Left kidney (tissue), 1 donor: ENCODE measurements at regions not wholly inside any gene's neighbourhood (a gene's known extent, or its start where the extent isn't known, plus 50 kb on each side); places are given as distances from the start of the nearest gene placed in this dataset.

Source experiments
- DNase-seq: peaks from one replicate; pipeline ENCODE4 v3.0.0-alpha.2; 2013

DNA sequence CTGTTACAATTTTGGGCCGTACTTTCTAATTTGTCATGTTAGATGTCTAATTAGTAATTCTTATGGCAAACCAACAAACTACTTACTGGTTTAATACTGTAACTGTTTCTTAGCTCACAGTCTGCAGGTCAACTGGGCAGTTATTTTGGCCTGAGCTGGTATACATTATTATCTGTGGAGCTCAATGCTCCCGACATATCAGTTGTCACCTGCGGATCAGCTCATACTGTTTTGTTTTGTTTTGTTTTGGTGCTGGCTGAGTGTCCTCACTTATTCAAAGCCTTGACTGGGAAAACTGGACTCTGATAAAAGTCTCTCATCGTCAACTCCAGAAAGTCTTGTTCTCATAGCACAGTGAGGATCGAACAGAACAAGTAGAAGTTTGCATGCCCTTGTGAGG is 1060.6 kb upstream of the CDH8 start:
- DNase-seq: no peak

DNA sequence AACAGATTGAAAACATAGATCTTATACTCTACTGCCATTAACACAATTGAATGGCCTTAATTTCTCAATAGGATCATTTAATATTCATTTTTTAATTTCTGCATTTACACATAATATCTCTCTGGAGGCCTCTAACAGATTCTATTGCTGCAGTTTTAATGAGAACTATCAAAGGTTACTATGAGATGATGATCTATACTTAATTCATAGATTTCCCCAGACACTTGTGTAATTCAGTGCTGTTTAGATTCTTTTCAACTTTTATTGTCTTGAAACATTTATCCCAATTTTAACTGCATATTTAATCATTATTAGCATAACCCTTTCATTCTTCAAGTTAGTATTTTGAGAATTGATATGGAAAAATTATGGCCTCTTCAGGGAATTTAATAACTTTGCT is 1056.5 kb upstream of the CDH8 start:
- DNase-seq: no peak

DNA sequence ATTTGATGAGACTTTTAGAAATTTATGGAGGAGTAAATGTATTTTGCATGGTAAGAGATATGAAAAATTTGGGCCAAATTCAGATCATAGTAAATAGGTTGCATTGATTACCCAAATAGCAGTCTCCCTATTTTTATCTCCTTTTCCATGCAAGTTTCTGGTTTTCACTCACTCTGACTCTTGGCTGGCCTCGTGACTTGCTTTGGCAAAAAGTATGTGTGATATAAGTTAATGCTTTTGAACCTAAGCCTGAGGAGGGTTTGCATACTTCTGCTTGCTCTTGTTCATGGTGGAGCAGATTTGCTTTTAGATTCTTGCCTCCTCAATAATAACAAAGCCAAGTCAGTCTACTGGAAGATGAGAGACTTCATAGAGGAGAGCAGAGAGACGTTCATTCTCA is 1045.9 kb upstream of the CDH8 start:
- no peak for DNase-seq

DNA sequence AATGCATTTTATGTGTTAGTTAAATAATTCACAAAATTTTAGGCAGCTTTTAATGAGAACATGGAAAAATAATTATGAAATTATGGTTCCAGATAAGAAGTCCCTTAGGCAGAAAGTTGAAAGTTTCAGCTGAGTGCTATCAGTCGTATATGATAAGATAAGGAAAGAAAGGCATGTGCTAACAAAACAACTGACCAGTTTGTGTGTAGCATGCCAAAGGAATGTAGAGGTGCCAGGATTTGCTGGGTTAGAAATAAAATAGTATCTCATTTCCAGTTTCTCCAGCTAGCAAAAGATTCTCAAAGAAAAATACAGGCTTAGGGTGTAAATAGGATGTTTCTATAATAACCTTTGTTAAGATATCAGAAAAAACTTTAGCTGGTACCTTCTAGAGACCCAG is 1044.5 kb upstream of the CDH8 start:
- DNase-seq: no peak

DNA sequence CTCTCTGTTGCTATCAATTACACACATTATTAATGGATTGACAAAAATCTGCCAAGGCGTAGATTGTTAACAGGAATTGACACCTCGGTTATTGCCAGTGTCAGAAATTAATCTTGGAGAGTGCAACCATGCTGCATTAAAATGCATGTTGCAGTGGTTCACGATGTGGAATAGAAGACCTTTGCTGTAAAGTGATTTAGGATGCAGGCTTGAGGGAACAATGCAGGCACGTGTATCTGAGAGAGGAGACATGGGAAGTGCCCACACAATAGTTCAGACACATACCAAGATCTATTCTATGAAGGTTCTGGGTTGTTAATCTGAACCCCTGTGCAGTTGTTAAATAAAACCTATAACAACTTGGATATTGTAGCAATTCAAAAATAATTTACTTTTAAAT is 1032.8 kb upstream of the CDH8 start:
- no peak for DNase-seq

DNA sequence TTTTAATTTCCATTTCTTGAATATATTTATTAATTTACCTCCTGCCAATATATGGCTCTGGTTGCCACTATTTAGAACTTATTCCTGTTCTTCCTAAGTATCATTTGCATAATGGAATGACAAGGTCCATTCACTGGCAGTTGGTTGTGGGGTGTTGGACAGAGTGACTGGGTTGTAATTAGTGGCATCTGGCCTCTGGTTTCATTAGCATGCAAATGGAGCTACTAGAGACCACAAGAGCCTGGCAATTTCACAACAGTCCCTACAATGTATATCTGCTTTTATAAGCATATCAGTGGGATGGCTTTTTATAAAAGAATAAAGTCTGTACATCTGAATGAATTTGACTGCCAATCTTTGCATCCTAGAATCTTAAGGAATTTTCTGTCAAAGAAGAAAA is 1030.9 kb upstream of the CDH8 start:
- DNase-seq: no peak

DNA sequence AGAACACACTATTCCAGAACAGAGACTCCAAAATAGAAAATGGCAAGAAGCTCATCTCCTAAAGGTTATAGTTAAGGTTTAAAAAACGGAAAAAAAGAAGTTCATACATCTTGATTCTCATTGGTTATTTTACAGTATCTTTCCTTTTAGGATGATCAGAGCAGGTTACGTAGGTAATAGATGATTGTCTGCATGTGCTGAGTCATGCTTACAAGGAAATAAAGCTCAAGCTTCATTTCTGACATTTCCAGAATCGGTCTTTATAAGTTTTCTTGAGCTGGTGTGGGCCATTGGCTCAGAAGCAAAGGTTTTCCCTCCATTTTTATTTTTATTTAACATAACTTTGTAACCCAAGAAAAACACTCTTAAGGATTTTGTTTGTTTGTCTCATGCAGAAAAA is 1030.3 kb upstream of the CDH8 start:
- DNase-seq: no peak

DNA sequence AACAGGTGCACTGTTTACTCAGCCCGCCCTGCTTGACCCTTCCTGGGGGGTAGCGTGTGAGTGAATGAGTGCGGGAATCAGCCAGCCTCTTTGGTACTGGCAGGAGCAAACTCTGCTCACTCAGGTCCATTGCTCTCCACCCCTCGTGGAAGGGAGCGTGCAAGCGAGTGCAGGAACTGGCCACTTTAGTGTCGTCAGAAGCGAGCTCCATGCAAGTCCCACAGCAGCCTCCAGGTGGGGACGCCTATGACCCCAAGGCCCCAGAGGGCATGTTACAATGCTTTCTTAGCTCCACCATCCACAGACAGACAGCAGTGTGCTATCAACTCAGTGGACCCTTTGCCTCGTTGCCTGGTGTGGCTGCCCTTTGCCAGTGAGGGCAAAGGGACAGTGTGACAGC is 1025.1 kb upstream of the CDH8 start:
- DNase-seq: no peak

DNA sequence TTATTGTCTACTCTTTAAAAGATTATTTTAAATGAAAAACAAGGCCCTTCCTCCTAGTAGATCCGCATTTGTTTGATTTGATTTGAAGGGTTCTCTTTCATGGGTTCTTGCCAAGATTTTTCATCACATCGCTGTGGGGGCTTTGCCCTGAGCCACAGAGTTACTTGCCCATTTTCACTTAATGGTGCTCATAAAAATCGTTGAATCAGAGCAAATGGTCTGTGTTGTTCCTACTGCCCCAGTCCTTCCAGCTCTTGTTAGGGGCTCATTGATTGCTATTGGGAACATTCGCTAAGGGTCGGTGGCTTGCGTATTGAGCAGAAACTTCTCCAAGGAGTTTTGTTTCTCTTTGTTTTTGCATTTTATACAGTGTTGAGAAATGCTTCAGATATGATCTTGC is 1023.4 kb upstream of the CDH8 start:
- no peak for DNase-seq

DNA sequence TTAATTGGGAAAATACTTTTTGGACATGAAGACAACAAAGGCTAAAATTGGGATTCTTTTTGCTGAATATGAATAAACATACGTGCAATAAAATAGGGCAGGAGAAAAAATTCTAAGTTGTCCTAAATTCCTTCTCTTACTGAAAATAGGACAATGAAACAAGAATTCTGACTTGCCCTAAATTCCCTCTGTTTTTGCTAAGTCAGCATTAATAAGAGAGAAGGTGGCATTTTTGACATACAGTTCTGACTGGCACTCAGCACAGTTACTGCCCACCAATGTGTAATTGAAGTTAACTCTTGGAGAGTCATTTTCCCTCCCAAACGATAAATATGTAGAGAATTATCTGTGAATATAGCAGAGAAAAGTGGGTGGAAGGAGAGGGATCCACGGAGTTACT is 1021.1 kb upstream of the CDH8 start:
- DNase-seq: no peak

DNA sequence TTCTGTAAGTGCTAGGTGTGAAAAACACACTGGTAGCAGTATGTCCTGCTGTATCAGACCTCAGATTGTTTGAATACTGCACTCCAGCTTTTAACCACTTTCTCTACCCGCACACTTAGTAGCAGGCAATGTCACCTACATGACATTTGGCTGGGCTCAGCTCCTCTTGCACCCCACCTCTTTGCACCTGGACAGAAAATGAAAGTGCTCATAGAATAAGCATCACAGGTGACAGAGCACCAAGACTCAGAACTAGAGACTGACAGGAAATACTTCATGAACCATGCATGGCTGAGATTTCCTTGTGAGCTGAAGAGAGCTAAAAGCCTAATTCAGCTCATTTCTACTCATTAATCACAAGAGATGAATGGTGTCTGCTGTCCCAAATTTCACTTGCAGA is 1014.2 kb upstream of the CDH8 start:
- DNase-seq: no peak

DNA sequence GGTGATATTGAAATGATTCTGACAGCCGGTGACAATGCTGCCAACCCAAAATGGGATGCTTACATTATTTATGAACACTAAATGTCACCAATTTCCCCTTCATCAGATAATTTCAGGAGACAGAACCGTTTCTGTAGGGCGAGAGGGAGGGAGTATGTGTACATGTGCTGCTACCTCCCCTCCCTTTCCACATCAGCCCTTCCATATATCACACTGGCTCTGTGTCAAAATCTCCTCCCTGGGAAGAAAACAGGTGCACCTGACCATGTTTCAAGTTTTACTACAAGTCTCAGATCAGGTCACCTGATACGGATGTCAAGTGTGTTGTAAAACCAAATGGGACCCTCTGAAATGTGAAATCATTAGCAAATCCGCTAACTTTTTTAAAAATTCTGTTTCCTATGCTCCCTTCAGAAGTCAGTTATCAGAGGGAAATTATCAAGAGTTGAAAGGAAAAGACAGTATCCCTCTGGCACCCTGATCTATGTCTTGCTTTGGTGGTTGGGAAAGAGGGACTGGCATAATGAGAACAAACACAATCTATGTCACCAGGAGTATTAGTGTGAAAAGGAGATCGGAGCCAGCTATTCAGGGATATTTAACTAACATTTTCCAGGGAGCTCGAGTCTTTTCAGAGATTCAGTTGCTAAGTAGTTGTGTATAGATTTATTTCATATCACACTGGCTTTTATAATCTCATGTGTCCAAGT is 1002.3 kb upstream of the CDH8 start:
- DNase-seq: peak; percentile 34

DNA sequence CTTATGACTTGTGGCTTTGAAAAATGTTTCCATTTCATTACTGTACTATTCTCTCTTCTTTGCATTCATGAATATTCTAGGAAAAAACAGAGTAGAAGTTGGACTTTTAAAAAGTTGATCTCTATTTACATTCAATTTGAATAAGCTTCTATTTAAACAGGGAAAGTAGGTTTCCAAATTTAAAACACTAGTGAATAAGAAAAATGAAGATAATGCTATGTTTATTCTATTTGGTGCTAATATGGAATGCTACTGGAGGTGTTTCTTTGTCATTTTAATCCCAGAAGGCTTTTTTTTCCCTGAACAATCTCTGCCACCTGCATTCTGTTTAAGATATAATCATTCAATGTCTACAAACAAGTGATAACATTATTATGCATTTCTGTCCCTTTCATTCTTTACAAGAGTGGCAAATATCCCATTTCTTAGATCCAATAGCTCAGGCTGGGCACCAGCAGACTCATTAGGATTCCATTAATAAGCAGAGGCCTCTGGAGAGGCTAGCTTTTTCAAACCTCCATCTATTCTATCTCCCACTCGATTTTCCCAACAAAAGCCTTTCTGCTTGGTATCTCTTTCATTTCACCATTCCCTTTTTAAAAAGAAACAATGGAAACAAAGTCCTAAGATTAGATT is 1001.6 kb upstream of the CDH8 start:
- no peak for DNase-seq

DNA sequence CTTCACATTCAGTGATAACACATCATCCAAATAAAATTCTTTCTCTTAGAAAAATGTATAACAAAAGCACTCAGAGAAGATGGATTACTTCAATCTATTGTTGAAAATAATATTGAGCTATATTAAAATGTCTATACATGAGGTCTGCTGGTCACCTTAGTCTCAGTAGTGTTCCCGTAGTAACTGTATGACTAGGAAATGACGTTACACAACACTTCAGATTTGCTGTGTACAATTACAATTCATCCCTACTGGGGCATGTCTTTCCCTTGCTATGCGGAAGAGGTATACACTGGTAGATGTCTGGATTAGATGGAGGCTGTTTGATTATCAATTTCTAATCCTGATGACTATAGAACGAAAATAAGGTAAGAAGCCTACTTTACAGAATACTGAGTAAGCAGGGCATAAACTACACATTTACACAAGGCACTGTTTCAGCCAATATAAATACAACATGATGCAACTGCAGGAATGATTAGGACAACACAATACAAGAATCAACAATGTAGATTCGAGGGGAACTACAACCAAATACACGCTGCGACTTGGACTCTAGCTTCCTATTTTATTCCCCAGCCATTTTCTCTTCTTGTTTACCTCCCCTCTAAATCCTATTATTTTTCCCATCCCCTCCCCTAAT is 982.5 kb upstream of the CDH8 start:
- DNase-seq: no peak

DNA sequence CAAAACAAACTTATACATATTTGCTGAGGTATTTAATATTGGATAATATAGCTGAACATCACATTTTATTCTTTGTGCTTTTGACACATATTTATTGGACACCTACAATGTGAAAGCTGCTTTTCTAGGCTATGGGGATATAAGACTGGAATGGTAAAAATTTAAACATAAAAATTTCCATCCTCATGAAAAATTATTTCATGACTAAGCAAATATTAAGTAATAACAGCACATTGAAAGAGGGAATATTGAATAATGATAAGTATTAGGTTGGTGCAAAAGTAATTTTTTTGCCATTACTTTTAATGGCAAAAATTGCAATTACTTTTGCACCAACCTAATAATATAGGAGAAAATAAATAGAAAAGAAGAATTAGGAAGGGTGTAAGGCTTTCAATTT is 972.5 kb upstream of the CDH8 start:
- DNase-seq: no peak

DNA sequence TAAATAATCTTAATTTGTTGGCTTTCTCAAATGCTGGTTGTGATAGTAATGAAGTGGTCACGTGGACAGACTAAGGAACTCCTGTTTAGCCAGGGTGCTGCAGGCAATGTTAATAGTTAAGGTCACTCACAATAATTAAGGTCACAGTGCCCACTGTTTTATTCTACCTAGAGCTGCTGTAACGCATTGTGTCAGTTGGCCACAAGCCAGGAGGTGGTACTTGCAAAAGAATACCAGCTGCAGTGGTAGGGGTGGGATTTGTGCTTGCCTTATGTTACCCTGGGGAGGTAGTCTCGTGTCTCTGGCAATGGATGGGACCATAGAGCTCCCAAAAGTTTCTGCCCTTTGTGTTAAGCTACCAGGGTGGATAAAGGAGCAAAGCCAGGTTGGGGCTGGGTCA is 969.1 kb upstream of the CDH8 start:
- no peak for DNase-seq

DNA sequence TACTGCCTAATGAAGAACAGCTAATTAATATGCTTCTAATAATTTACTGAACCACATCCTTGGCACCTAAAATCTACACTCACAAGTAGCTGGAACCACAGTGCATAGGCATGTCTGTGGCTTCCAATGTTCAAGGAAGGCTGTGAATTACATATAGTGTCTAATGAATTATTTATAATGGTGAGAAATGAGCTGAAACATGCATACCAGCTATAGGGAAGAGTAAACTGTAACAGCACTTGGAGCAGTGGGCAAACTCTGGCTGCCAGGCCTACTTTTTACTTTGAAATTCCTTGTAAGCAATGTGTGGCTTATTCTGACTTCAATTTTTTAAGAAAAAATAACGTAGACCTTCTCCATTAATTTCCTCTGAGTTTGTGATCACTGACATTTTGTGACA is 953.2 kb upstream of the CDH8 start:
- no peak for DNase-seq

DNA sequence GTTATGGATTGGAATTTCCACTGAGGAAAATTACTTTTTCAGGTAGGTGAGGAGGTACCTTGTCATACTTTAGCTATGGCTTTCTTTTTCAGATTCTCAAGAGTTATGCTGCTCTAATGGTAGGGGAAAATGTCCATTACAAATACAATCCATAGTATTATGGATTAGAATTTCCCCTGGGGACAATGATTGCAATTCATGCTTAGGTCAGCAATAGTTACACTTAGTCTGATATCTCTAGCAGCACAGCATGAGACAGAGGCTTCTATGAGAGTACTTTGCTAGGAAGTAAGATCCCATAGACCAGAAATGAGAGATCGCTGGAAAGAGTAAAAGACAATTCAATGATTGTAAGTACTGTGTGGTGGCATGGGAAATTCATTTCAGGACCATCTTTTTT is 949.5 kb upstream of the CDH8 start:
- DNase-seq: no peak

DNA sequence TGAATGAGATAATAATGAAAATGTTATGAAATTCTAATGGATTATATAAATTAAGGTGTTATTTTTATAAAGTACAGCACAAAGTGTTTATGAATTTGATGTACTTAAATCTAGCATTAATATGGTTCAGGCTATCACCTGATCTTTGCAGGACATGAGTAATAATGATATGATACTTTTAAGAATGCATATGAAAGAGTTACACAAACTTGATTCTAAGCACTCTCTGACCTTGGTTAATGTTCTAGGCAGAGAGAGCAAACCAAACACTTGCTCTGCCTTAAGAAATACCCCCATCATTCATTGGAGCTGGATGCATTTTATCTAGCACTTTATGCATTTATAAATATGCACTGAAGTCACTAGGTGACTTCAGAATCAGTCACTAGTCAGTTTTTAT is 942.2 kb upstream of the CDH8 start:
- DNase-seq: no peak

DNA sequence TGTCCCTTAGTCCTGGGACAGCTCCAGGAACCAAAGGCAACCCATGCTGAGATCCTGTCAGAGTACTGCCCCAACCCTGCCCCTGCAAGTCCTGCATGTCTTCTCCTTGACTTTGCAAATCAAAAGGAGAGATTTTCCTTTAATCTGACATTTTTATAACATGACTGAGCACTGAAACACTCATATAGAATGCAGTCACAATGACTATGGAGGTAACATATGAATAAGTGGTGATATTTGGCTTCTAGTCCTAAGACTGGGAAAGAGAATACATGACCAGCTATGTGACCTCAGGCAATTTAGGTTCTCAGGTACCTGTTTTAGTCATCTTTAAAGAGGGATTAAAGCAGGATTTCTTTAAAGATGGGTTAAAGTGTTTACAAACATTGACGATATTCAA is 941.6 kb upstream of the CDH8 start:
- DNase-seq: no peak

DNA sequence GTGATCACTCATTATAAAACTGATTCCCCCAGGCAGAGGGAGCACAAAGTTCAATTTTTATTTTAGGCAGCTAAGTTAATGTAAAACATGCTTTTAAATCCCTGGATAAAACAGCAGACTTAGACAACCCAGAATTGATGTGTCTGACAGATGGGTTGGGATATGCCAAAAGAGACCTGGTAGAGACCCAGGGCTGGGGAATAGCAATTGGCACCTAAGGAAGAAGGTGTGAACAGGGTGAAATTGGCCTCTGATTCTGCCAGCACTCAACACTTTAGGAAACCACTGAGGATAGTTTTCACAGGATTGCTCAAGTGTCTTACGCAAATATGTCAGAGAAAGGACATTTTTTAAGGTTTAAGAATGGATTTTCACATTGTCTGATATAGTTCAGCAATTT is 938.2 kb upstream of the CDH8 start:
- no peak for DNase-seq

DNA sequence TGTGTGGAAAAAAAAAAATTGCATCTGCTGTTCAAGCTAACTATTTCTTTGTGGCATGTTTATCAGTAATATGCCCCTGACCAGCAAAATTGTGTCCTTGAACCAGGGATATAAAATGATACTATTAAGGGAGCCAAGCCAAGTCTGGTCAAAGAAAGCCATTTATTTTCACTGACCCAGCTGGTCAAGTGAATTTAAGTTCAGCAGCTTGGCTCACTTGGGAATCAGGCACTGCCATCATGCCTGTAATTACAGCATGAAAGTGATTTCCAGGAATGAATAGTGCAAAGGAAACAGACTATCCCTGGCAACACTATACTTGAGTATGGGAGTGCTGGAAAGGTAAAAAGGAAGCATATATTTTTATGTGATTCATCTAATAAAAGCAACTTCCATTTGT is 934.6 kb upstream of the CDH8 start:
- DNase-seq: no peak

DNA sequence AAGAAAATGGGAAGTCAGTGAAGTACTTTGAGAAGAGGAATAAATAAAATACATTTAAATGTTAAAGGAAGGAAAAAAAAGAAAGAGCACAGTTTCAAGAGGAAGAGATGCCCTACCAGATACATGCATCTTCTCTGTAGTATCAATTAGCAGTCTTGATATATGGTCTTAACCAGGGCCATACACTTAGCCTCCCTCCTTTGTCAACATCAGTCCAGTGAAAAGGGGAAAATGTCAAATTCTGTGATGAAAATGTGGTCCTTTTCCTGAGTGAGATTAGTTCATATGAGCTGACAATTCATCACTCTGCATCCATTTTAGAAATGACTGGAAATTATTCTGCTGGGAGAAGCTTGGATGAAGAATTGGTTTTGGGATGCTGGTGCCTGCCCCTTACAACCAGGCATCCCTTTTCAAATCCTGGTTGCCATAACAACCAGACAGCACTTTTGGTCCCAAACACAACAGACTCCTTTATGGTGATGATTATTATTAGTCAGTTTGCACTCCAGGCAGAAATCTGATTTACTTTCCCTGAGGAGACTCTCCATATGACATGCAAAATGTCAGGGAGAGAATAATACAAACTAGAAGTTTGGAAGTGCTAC is 933.6 kb upstream of the CDH8 start:
- DNase-seq: no peak

DNA sequence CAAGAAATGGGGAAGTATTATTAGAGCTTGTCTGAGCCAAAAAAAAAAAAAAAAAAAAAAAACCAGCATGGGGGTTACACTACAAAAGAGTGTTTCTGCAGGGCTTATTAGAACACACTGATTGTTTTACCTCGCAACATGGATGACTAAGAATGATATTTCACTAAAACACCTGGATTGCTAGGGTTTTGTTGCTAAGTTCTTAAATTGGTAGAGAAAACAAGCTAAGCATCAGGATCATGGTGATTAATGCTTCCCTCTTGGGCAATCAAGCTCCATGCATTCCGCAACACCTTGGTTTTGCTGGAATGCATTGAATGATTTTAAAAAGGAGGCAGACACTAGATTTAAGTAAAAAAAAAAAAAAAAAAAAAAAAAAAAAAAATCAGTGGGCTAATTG is 931.4 kb upstream of the CDH8 start:
- DNase-seq: no peak
